ENCODE measurements at regions not wholly inside any gene's neighbourhood (a gene's known extent, or its start where the extent isn't known, plus 50 kb on each side); places are given as distances from the start of the nearest gene placed in this dataset.

GRCh38 chr21:24210130-24210529 is 1397.2 kb downstream of the MRPL39 start:
- ATAC-seq = no peak
- Histone ChIP-seq H3K4me3 (no peak overlapping the region), H3K9me3 (no peaks in the 10 kb centered on the region), H3K4me1 (no peaks in the 10 kb centered on the region), H3K27me3 (no peaks in the 10 kb centered on the region), H3K36me3 (replicated peaks in 1 of 2; ENCODE audit: insufficient read depth in 1 of 2, low read depth in 2 of 2) (no peaks in the 10 kb centered on the region), H3K27ac (no peak overlapping the region)
- TF ChIP-seq POLR2A (IDR thresholded peaks at IDR 0.05) (no peak), CTCF (IDR thresholded peaks at IDR 0.05) (no peak)
- no peak for DNase-seq
- 54 to 55% methylated on average over 5 of the region's 5 CpGs for WGBS, 2 donors
- intact Hi-C loops (cut with DNase I) = no loop called here

GRCh38 chr21:24208562-24209260 is 1398.6 kb downstream of the MRPL39 start:
- TF ChIP-seq POLR2A (IDR thresholded peaks at IDR 0.05) (no peak), CTCF (IDR thresholded peaks at IDR 0.05) (no peak)
- DNase-seq = no peak
- no peak for ATAC-seq
- no peaks in the 10 kb centered on the region for H3K27me3 ChIP-seq
- H3K36me3 ChIP-seq (replicated peaks in 1 of 2; ENCODE audit: insufficient read depth in 1 of 2, low read depth in 2 of 2) = no peaks in the 10 kb centered on the region
- no peaks in the 10 kb centered on the region for H3K9me3 ChIP-seq
- no peak overlapping the region for H3K4me3 ChIP-seq
- intact Hi-C loops (cut with DNase I) = no loop called here
- H3K27ac ChIP-seq = no peak overlapping the region
- 92 to 93% methylated on average over 35 to 38 of the region's 54 CpGs for WGBS, 2 donors
- H3K4me1 ChIP-seq = no peaks in the 10 kb centered on the region

DNA sequence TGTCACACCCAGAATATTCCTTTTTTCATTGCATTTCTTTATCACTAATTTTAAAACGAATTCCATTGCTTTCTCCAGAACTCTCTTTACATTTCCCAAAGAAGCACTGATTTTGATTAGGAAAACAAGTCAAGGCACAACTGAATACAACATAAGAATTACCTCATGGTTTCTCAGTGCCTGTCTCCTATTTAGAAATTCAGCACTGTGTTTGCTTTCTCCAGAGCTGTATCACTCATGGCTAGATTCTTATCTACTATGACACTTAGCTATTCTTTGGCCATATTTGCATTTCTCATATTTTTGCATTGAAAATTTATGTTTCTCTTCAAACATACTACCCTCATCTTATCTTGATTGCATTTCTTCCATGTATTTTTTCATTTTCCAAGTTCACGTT is 1402.0 kb downstream of the MRPL39 start:
- H3K27ac ChIP-seq = no peak overlapping the region
- no peak for TF ChIP-seq POLR2A (IDR thresholded peaks at IDR 0.05)
- TF ChIP-seq CTCF (IDR thresholded peaks at IDR 0.05) = no peak
- WGBS, 2 donors = 31 to 36% methylated on average over 2 of the region's 2 CpGs

GRCh38 chr21:24204641-24205040 is 1402.6 kb downstream of the MRPL39 start:
- no peak for ATAC-seq
- intact Hi-C loops (cut with DNase I) = no loop called here

More for the DNA sequence above, 1402.0 kb downstream of the MRPL39 start:
- Histone ChIP-seq H3K27me3 (no peaks in the 10 kb centered on the region), H3K4me1 (no peaks in the 10 kb centered on the region), H3K4me3 (no peak overlapping the region), H3K9me3 (no peaks in the 10 kb centered on the region), H3K36me3 (replicated peaks in 1 of 2; ENCODE audit: insufficient read depth in 1 of 2, low read depth in 2 of 2) (no peaks in the 10 kb centered on the region)
- DNase-seq (no peak), ATAC-seq (no peak)
- intact Hi-C loops (cut with DNase I) = no loop called here

More at GRCh38 chr21:24204641-24205040, 1402.6 kb downstream of the MRPL39 start:
- no peaks in the 10 kb centered on the region for H3K27me3 ChIP-seq
- 70 to 71% methylated on average over 6 of the region's 6 CpGs for WGBS, 2 donors
- no peak for DNase-seq
- no peak overlapping the region for H3K27ac ChIP-seq
- no peaks in the 10 kb centered on the region for H3K4me1 ChIP-seq
- TF ChIP-seq POLR2A (IDR thresholded peaks at IDR 0.05) = no peak
- no peak for TF ChIP-seq CTCF (IDR thresholded peaks at IDR 0.05)
- H3K36me3 ChIP-seq (replicated peaks in 1 of 2; ENCODE audit: insufficient read depth in 1 of 2, low read depth in 2 of 2) = no peaks in the 10 kb centered on the region
- no peak overlapping the region for H3K4me3 ChIP-seq
- H3K9me3 ChIP-seq = no peaks in the 10 kb centered on the region

Data from body of pancreas (tissue), 4 donors.